H9 (cell line): ENCODE measurements at regions not wholly inside any gene's neighbourhood (a gene's known extent, or its start where the extent isn't known, plus 50 kb on each side); places are given as distances from the start of the nearest gene placed in this dataset.
A peak's percentile ranks its signal among the peaks of the same experiment; 100 is the strongest.

Experiments used
- DNase-seq: peaks from one replicate; pipeline ENCODE4 v3.0.0-alpha.2; 2017
- H2AFZ ChIP-seq: one replicate; pipeline ENCODE4 v1.6.1; 2013; ENCODE audit warnings: mild to moderate bottlenecking, low read length, control low read depth, moderate library complexity
- H2AK5ac ChIP-seq: 2 replicates; pipeline ENCODE4 v1.6.1; 2013; ENCODE audit warnings: low read length, control low read depth, mixed read lengths; ENCODE audit not compliant: insufficient read length
- H2BK120ac ChIP-seq: one replicate; pipeline ENCODE4 v1.6.1; 2013; ENCODE audit warnings: low read depth, mild to moderate bottlenecking, low read length, control low read depth, inconsistent platforms; ENCODE audit not compliant: poor library complexity, severe bottlenecking
- H2BK12ac ChIP-seq: 2 replicates; pipeline ENCODE4 v1.6.1; 2013; ENCODE audit warnings: low read length, control low read depth, mixed read lengths, low read depth; ENCODE audit not compliant: insufficient read length
- H2BK15ac ChIP-seq: 2 replicates; pipeline ENCODE4 v1.6.1; 2013; ENCODE audit warnings: low read depth, low read length, control low read depth
- H2BK20ac ChIP-seq: one replicate; pipeline ENCODE4 v1.6.1; 2013; ENCODE audit warnings: low read depth, mild to moderate bottlenecking, low read length, control low read depth, inconsistent platforms; ENCODE audit not compliant: poor library complexity, severe bottlenecking
- H2BK5ac ChIP-seq: 2 replicates; pipeline ENCODE4 v1.6.1; 2013; ENCODE audit warnings: low read length, control low read depth, mixed read lengths; ENCODE audit not compliant: insufficient read length
- H3K14ac ChIP-seq: 2 replicates; pipeline ENCODE4 v1.6.1; 2013; ENCODE audit warnings: low read length, control low read depth; ENCODE audit not compliant: insufficient read depth
- H3K18ac ChIP-seq: 2 replicates; pipeline ENCODE4 v1.6.1; 2013; ENCODE audit warnings: low read depth, mild to moderate bottlenecking, mixed read lengths, low read length, control low read depth; ENCODE audit not compliant: insufficient read length
- H3K23ac ChIP-seq: 2 replicates; pipeline ENCODE4 v1.6.1; 2013; ENCODE audit warnings: low read length, control low read depth, mixed read lengths, low read depth; ENCODE audit not compliant: insufficient read length
- H3K23me2 ChIP-seq: 2 replicates; pipeline ENCODE4 v1.6.1; 2013; ENCODE audit warnings: low read depth, mild to moderate bottlenecking, mixed read lengths, low read length, control low read depth; ENCODE audit not compliant: insufficient read length, poor library complexity, severe bottlenecking
- H3K27ac ChIP-seq: 2 replicates; pipeline ENCODE4 v1.5.1; 2013; ENCODE audit warnings: low read length, control low read depth, mixed read lengths, low read depth; ENCODE audit not compliant: insufficient read length
- H3K27me3 ChIP-seq: 2 replicates; pipeline ENCODE4 v1.6.1; 2013; ENCODE audit warnings: low read length, control low read depth, inconsistent platforms; ENCODE audit not compliant: insufficient read depth
- H3K4ac ChIP-seq: 2 replicates; pipeline ENCODE4 v1.6.1; 2013; ENCODE audit warnings: low read depth, mild to moderate bottlenecking, control low read depth, inconsistent platforms, low read length, moderate library complexity
- H3K4me1 ChIP-seq: 2 replicates; pipeline ENCODE4 v1.6.1; 2013; ENCODE audit warnings: low read length, control low read depth, inconsistent platforms; ENCODE audit not compliant: insufficient read depth
- H3K4me2 ChIP-seq: 2 replicates; pipeline ENCODE4 v1.6.1; 2013; ENCODE audit warnings: low read length, control low read depth, mixed read lengths; ENCODE audit not compliant: insufficient read length, insufficient read depth
- H3K56ac ChIP-seq: 2 replicates; pipeline ENCODE4 v1.6.1; 2013; ENCODE audit warnings: low read depth, mild to moderate bottlenecking, mixed read lengths, low read length, control low read depth; ENCODE audit not compliant: insufficient read length
- H3K79me1 ChIP-seq: 2 replicates; pipeline ENCODE4 v1.6.1; 2013; ENCODE audit warnings: low read depth, mild to moderate bottlenecking, moderate library complexity, low read length, control low read depth, inconsistent platforms; ENCODE audit not compliant: insufficient read depth, poor library complexity, severe bottlenecking
- H3K79me2 ChIP-seq: 2 replicates; pipeline ENCODE4 v1.6.1; 2013; ENCODE audit warnings: low read length, control low read depth, inconsistent platforms; ENCODE audit not compliant: insufficient read depth
- H3K9ac ChIP-seq: 2 replicates; pipeline ENCODE4 v1.6.1; 2013; ENCODE audit warnings: low read length, control low read depth, mixed read lengths; ENCODE audit not compliant: insufficient read length; ENCODE audit errors: extremely low read depth
- H3K9me3 ChIP-seq: one replicate; pipeline ENCODE4 v1.6.1; 2013; ENCODE audit warnings: low read depth, low read length, inconsistent platforms; ENCODE audit not compliant: control insufficient read depth
- H3T11ph ChIP-seq: one replicate; pipeline ENCODE4 v1.6.1; 2013; ENCODE audit warnings: mild to moderate bottlenecking, low read length, control low read depth, inconsistent platforms
- H4K20me1 ChIP-seq: one replicate; pipeline ENCODE4 v1.6.1; 2013; ENCODE audit not compliant: control insufficient read depth, insufficient read length, insufficient read depth
- H4K5ac ChIP-seq: 2 replicates; pipeline ENCODE4 v1.6.1; 2013; ENCODE audit warnings: low read depth, mild to moderate bottlenecking, mixed read lengths, low read length, control low read depth; ENCODE audit not compliant: insufficient read length
- H4K8ac ChIP-seq: replicated peaks from 2 replicates; pipeline ENCODE4 v1.6.1; 2013; ENCODE audit warnings: low read length, control low read depth, mixed read lengths, low read depth; ENCODE audit not compliant: insufficient read length
- H4K91ac ChIP-seq: 2 replicates; pipeline ENCODE4 v1.6.1; 2013; ENCODE audit warnings: low read depth, mild to moderate bottlenecking, moderate library complexity, mixed read lengths, low read length, control low read depth; ENCODE audit not compliant: insufficient read length
- H3K27ac Mint-ChIP-seq, 3 experiments: 2 replicates in 2 of 3; 3 replicates in 1 of 3; pipeline ENCODE4 v1.8.0; 2020 to 2021; ENCODE audit warnings: mixed read lengths in 3 of 3, mild to moderate bottlenecking in 1 of 3, moderate library complexity in 1 of 3
- H3K27me3 Mint-ChIP-seq: 2 replicates; pipeline ENCODE4 v1.8.0; 2021; ENCODE audit warnings: low read depth, mild to moderate bottlenecking, moderate library complexity, mixed read lengths
- H3K36me3 Mint-ChIP-seq, 3 experiments: 2 replicates in 2 of 3; 3 replicates in 1 of 3; pipeline ENCODE4 v1.8.0; 2020 to 2021; ENCODE audit warnings: low read depth in 3 of 3, mixed read lengths in 3 of 3; ENCODE audit not compliant: insufficient read depth in 1 of 3
- H3K4me1 Mint-ChIP-seq, 2 experiments: 2 replicates each; pipeline ENCODE4 v1.8.0; 2020; ENCODE audit warnings: mixed read lengths in 2 of 2
- H3K4me3 Mint-ChIP-seq, 2 experiments: 2 replicates in 1 of 2; 3 replicates in 1 of 2; pipeline ENCODE4 v1.8.0; 2020 to 2021; ENCODE audit warnings: mild to moderate bottlenecking in 2 of 2, mixed read lengths in 2 of 2, moderate library complexity in 1 of 2
- H3K9me3 Mint-ChIP-seq, 2 experiments: 2 replicates in 1 of 2; 3 replicates in 1 of 2; pipeline ENCODE4 v1.8.0; 2020; ENCODE audit warnings: mild to moderate bottlenecking in 2 of 2, mixed read lengths in 2 of 2, moderate library complexity in 1 of 2
- WGBS: extraction: QIAGEN DNeasy Blood & Tissue Kit; methylation state at CpG from one replicate; pipeline ENCODE4 v1.1.7; 2013; ENCODE audit warnings: missing lambda C conversion rate, low lambda C conversion rate, mixed read lengths; ENCODE audit not compliant: insufficient read length; ENCODE audit errors: extremely low coverage; 5-methylcytosine and 5-hydroxymethylcytosine counted together
- TF ChIP-seq, protein P1 (sequence below): fragments of 200-600 bp; sonication (generic); conservative IDR thresholded peaks from 3 replicates; pipeline ENCODE4 v1.8.0; 2021; ENCODE audit warnings: antibody characterized with exemption, mild to moderate bottlenecking

DNA sequence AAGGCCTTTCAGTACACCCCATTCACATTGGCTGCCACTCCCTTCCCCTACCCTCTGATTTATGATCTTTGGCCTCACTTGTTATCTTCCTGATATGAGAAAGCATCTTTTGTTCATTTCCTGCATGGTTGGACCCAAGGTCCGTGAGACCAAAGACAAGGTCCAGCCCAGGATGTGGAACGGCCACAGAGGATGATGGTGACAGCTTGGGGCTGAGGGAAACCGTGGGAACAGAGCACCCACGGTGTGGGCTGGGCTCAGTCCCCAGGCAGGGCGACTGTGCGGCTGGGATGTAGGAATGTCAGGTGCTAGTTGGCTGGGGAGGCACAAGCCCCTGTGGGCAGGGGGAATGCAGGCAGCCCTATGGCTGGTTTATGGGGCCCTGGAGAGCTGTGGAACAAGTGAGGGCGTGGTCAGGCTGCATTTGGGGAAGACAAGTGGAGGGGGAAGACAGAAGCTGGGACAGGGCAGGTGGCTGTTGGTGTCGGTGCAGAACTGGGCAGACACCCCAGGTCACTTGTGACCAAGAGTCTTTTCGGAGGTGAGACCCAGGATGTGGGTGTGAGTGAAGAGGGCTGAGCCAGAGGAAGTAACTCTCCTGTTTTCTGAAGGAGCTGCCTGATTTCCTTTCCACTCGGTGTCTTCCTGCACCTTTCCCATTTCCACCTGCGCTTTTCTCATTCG lies 51.7 kb upstream of the IGFBP3 start:
- no peak overlapping the region for H3T11ph ChIP-seq
- H3K4me2 ChIP-seq = no peak overlapping the region
- no peak for DNase-seq
- H2AFZ ChIP-seq = no peak overlapping the region
- H3K79me2 ChIP-seq = no peaks in the 10 kb centered on the region
- H3K27me3 Mint-ChIP-seq = peaks cover 4% of the 10 kb centered on the region
- no peak overlapping the region for H2AK5ac ChIP-seq
- peak overlapping the region in 1 of 3 experiments; percentile 44; a peak in 1 of 7 replicates for H3K27ac Mint-ChIP-seq
- no peaks in the 10 kb centered on the region for H3K36me3 Mint-ChIP-seq
- H2BK20ac ChIP-seq = no peak overlapping the region
- H2BK120ac ChIP-seq = no peak overlapping the region
- no peaks in the 10 kb centered on the region; the same call in 1 of the 2 replicates for H3K4me1 ChIP-seq
- H3K4me3 Mint-ChIP-seq = no peak overlapping the region
- no peak overlapping the region for H3K14ac ChIP-seq
- H2BK5ac ChIP-seq = no peak overlapping the region
- H4K91ac ChIP-seq = no peak overlapping the region
- TF ChIP-seq, protein P1, sequence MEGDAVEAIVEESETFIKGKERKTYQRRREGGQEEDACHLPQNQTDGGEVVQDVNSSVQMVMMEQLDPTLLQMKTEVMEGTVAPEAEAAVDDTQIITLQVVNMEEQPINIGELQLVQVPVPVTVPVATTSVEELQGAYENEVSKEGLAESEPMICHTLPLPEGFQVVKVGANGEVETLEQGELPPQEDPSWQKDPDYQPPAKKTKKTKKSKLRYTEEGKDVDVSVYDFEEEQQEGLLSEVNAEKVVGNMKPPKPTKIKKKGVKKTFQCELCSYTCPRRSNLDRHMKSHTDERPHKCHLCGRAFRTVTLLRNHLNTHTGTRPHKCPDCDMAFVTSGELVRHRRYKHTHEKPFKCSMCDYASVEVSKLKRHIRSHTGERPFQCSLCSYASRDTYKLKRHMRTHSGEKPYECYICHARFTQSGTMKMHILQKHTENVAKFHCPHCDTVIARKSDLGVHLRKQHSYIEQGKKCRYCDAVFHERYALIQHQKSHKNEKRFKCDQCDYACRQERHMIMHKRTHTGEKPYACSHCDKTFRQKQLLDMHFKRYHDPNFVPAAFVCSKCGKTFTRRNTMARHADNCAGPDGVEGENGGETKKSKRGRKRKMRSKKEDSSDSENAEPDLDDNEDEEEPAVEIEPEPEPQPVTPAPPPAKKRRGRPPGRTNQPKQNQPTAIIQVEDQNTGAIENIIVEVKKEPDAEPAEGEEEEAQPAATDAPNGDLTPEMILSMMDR = no peak
- no peaks in the 10 kb centered on the region for H3K9me3 ChIP-seq
- no peak overlapping the region for H3K9ac ChIP-seq
- H3K79me1 ChIP-seq = no peaks in the 10 kb centered on the region
- no peak overlapping the region for H2BK12ac ChIP-seq
- no peak overlapping the region for H4K8ac ChIP-seq
- H3K27me3 ChIP-seq = no peaks in the 10 kb centered on the region
- H4K20me1 ChIP-seq = no peaks in the 10 kb centered on the region
- H3K4ac ChIP-seq = no peak overlapping the region
- H3K4me1 Mint-ChIP-seq = peaks cover 4 to 11% of the 10 kb centered on the region in 2 experiments; a peak in 3 of 4 replicates
- no peak overlapping the region for H3K23ac ChIP-seq
- no peaks in the 10 kb centered on the region; a peak in 1 of 5 replicates for H3K9me3 Mint-ChIP-seq
- no peak overlapping the region for H3K18ac ChIP-seq
- H3K27ac ChIP-seq = no peak overlapping the region
- WGBS = no CpG with 5 or more reads among the region's 12 CpGs
- no peak overlapping the region for H3K56ac ChIP-seq
- H2BK15ac ChIP-seq = no peak overlapping the region
- no peaks in the 10 kb centered on the region for H3K23me2 ChIP-seq
- H4K5ac ChIP-seq = no peak overlapping the region
